ENCODE measurements at regions not wholly inside any gene's neighbourhood (a gene's known extent, or its start where the extent isn't known, plus 50 kb on each side); places are given as distances from the start of the nearest gene placed in this dataset.

GRCh38 chr1:58976294-58976693, 192.4 kb upstream of the JUN start:
- TF ChIP-seq TAF1 (IDR thresholded peaks at IDR 0.05; ENCODE audit: borderline replicate concordance, insufficient read depth, low read length), result no peak
- TF ChIP-seq POLR2AphosphoS5 (IDR thresholded peaks at IDR 0.05; ENCODE audit: low read depth, low read length), result no peak
- no peak for TF ChIP-seq SIN3A (IDR thresholded peaks at IDR 0.05; ENCODE audit: borderline replicate concordance, insufficient read depth, low read length)

- TF ChIP-seq TAF1 (IDR thresholded peaks at IDR 0.05; ENCODE audit: borderline replicate concordance, insufficient read depth, low read length) (no peak), FOXP2 (optimal IDR thresholded peaks at IDR 0.05; ENCODE audit: borderline replicate concordance, extremely low read depth, extremely low read length, insufficient read depth) (no peak), POLR2AphosphoS5 (IDR thresholded peaks at IDR 0.05; ENCODE audit: low read depth, low read length) (no peak), SIN3A (IDR thresholded peaks at IDR 0.05; ENCODE audit: borderline replicate concordance, insufficient read depth, low read length) (no peak), REST (IDR thresholded peaks at IDR 0.05; ENCODE audit: insufficient read depth in 1 of 2, low read depth in 2 of 2, low read length in 2 of 2) (no peak)
Observed at GRCh38 chr1:58977598-58977997, 193.8 kb upstream of the JUN start.

- no peak for TF ChIP-seq TAF1 (IDR thresholded peaks at IDR 0.05; ENCODE audit: borderline replicate concordance, insufficient read depth, low read length)
- no peak for TF ChIP-seq FOXP2 (optimal IDR thresholded peaks at IDR 0.05; ENCODE audit: borderline replicate concordance, extremely low read depth, extremely low read length, insufficient read depth)
- TF ChIP-seq REST (IDR thresholded peaks at IDR 0.05; ENCODE audit: insufficient read depth in 1 of 2, low read depth in 2 of 2, low read length in 2 of 2), result no peak
- no peak for TF ChIP-seq POLR2AphosphoS5 (IDR thresholded peaks at IDR 0.05; ENCODE audit: low read depth, low read length)
- TF ChIP-seq SIN3A (IDR thresholded peaks at IDR 0.05; ENCODE audit: borderline replicate concordance, insufficient read depth, low read length), result no peak
Observed at GRCh38 chr1:58978096-58978495, 194.2 kb upstream of the JUN start.

GRCh38 chr1:58979086-58979485, 195.2 kb upstream of the JUN start:
- TF ChIP-seq REST (IDR thresholded peaks at IDR 0.05; ENCODE audit: insufficient read depth in 1 of 2, low read depth in 2 of 2, low read length in 2 of 2) (no peak), FOXP2 (optimal IDR thresholded peaks at IDR 0.05; ENCODE audit: borderline replicate concordance, extremely low read depth, extremely low read length, insufficient read depth) (no peak), POLR2AphosphoS5 (IDR thresholded peaks at IDR 0.05; ENCODE audit: low read depth, low read length) (no peak), SIN3A (IDR thresholded peaks at IDR 0.05; ENCODE audit: borderline replicate concordance, insufficient read depth, low read length) (no peak), TAF1 (IDR thresholded peaks at IDR 0.05; ENCODE audit: borderline replicate concordance, insufficient read depth, low read length) (no peak)

- no peak for TF ChIP-seq TAF1 (IDR thresholded peaks at IDR 0.05; ENCODE audit: borderline replicate concordance, insufficient read depth, low read length)
- no peak for TF ChIP-seq POLR2AphosphoS5 (IDR thresholded peaks at IDR 0.05; ENCODE audit: low read depth, low read length)
- no peak for TF ChIP-seq FOXP2 (optimal IDR thresholded peaks at IDR 0.05; ENCODE audit: borderline replicate concordance, extremely low read depth, extremely low read length, insufficient read depth)
- no peak for TF ChIP-seq REST (IDR thresholded peaks at IDR 0.05; ENCODE audit: insufficient read depth in 1 of 2, low read depth in 2 of 2, low read length in 2 of 2)
- TF ChIP-seq SIN3A (IDR thresholded peaks at IDR 0.05; ENCODE audit: borderline replicate concordance, insufficient read depth, low read length), result no peak
Observed at GRCh38 chr1:58979677-58980076, 195.8 kb upstream of the JUN start.

Data from PFSK-1 (cell line).